Neural crest cell (in vitro differentiated cells): ENCODE measurements at regions not wholly inside any gene's neighbourhood (a gene's known extent, or its start where the extent isn't known, plus 50 kb on each side); places are given as distances from the start of the nearest gene placed in this dataset.

Source experiments
- DNase-seq: peaks from one replicate; pipeline ENCODE4 v3.0.0; 2021; ENCODE audit warnings: low read depth, mixed read lengths, low spot score
- H3K27ac Mint-ChIP-seq: one replicate; pipeline ENCODE4 v1.8.0; 2021; ENCODE audit warnings: mild to moderate bottlenecking, mixed read lengths; ENCODE audit not compliant: unreplicated experiment
- H3K27me3 Mint-ChIP-seq: 2 replicates; pipeline ENCODE4 v1.8.0; 2021; ENCODE audit warnings: low read depth, mild to moderate bottlenecking, mixed read lengths
- H3K36me3 Mint-ChIP-seq: 2 replicates; pipeline ENCODE4 v1.8.0; 2021; ENCODE audit warnings: low read depth, mild to moderate bottlenecking, mixed read lengths
- H3K4me1 Mint-ChIP-seq: 2 replicates; pipeline ENCODE4 v1.8.0; 2021; ENCODE audit warnings: mixed read lengths
- H3K4me3 Mint-ChIP-seq: one replicate; pipeline ENCODE4 v1.8.0; 2021; ENCODE audit warnings: mild to moderate bottlenecking, mixed read lengths
- H3K9me3 Mint-ChIP-seq: 2 replicates; pipeline ENCODE4 v1.8.0; 2021; ENCODE audit warnings: mixed read lengths
- CTCF ChIP-seq: fragments of 200-600 bp; sonication (generic); conservative IDR thresholded peaks from 2 replicates; pipeline ENCODE4 v1.5.0; 2021; ENCODE audit warnings: antibody characterized with exemption, mild to moderate bottlenecking

- Mint-ChIP-seq H3K36me3 (no peaks in the 10 kb centered on the region), H3K27me3 (no peaks in the 10 kb centered on the region), H3K9me3 (peaks cover 2% of the 10 kb centered on the region), H3K27ac (no peak overlapping the region), H3K4me1 (peaks cover 3% of the 10 kb centered on the region), H3K4me3 (no peak overlapping the region)
- DNase-seq = no peak
- TF ChIP-seq CTCF = no peak
These were observed 131.1 kb upstream of the PDE10A start for GRCh38 chr6:165794179-165794601.

- H3K27ac Mint-ChIP-seq = no peak overlapping the region
- H3K36me3 Mint-ChIP-seq = no peaks in the 10 kb centered on the region
- no peaks in the 10 kb centered on the region for H3K27me3 Mint-ChIP-seq
- peaks cover 2% of the 10 kb centered on the region for H3K9me3 Mint-ChIP-seq
- TF ChIP-seq CTCF = no peak
- peaks cover 3% of the 10 kb centered on the region for H3K4me1 Mint-ChIP-seq
- no peak overlapping the region for H3K4me3 Mint-ChIP-seq
- DNase-seq = no peak
These were observed 130.3 kb upstream of the PDE10A start for GRCh38 chr6:165793287-165793825.

GRCh38 chr6:165791876-165792437 is 128.9 kb upstream of the PDE10A start:
- H3K27ac Mint-ChIP-seq = no peak overlapping the region
- H3K4me3 Mint-ChIP-seq = no peak overlapping the region
- TF ChIP-seq CTCF = no peak
- peaks cover 2% of the 10 kb centered on the region for H3K9me3 Mint-ChIP-seq
- DNase-seq = no peak
- no peaks in the 10 kb centered on the region for H3K27me3 Mint-ChIP-seq
- H3K36me3 Mint-ChIP-seq = no peaks in the 10 kb centered on the region
- H3K4me1 Mint-ChIP-seq = peaks cover 3% of the 10 kb centered on the region

GRCh38 chr6:165791306-165791705 is 128.3 kb upstream of the PDE10A start:
- Mint-ChIP-seq H3K4me1 (peaks cover 3% of the 10 kb centered on the region), H3K36me3 (no peaks in the 10 kb centered on the region), H3K27ac (no peak overlapping the region), H3K4me3 (no peak overlapping the region), H3K9me3 (peaks cover 2% of the 10 kb centered on the region), H3K27me3 (no peaks in the 10 kb centered on the region)
- TF ChIP-seq CTCF = no peak
- DNase-seq = no peak

GRCh38 chr6:165782812-165783211 is 119.8 kb upstream of the PDE10A start:
- Mint-ChIP-seq H3K9me3 (peaks cover 3% of the 10 kb centered on the region), H3K4me1 (peaks cover 5% of the 10 kb centered on the region), H3K4me3 (no peak overlapping the region), H3K27me3 (peaks cover 8% of the 10 kb centered on the region), H3K27ac (no peak overlapping the region), H3K36me3 (no peaks in the 10 kb centered on the region)
- DNase-seq = no peak
- no peak for TF ChIP-seq CTCF
